Breast epithelium (tissue), 4 donors: ENCODE measurements at regions not wholly inside any gene's neighbourhood (a gene's known extent, or its start where the extent isn't known, plus 50 kb on each side); places are given as distances from the start of the nearest gene placed in this dataset.

ENCODE experiments used
- DNase-seq, 2 donors: peaks; one replicate each; pipeline ENCODE4 v3.0.0-alpha.2; 2019; ENCODE audit warnings: low spot score in 2 of 2
- H3K27ac ChIP-seq, 2 donors: fragments of 200-600 bp; sonication (generic) in 1 of 2; one replicate each; pipeline ENCODE4 v1.5.1; 2016 to 2019; ENCODE audit warnings: mild to moderate bottlenecking in 1 of 2
- H3K27me3 ChIP-seq, 2 donors: fragments of 200-600 bp; sonication (generic) in 1 of 2; one replicate each; pipeline versions ENCODE4 v1.5.1 to v1.6.0; 2017 to 2019; ENCODE audit warnings: control low read depth in 1 of 2, mild to moderate bottlenecking in 1 of 2
- H3K36me3 ChIP-seq: fragments of 200-600 bp; one replicate; pipeline ENCODE4 v1.5.1; 2019
- H3K4me1 ChIP-seq, 2 donors: fragments of 200-600 bp; sonication (generic); one replicate each; pipeline ENCODE4 v1.5.1; 2016 to 2019; ENCODE audit warnings: control low read depth in 1 of 2
- H3K4me3 ChIP-seq, 3 donors: fragments of 200-600 bp; sonication (generic); 1 replicate in 2 of 3; 2 replicates in 1 of 3; pipeline ENCODE4 v1.5.1; 2016 to 2019; ENCODE audit warnings: mild to moderate bottlenecking in 3 of 3, moderate library complexity in 2 of 3
- H3K9me3 ChIP-seq, 2 donors: fragments of 200-600 bp; sonication (generic) in 1 of 2; one replicate each; pipeline ENCODE4 v1.5.1; 2016 to 2019; ENCODE audit warnings: control low read depth in 1 of 2
- POLR2A ChIP-seq: fragments of 450-650 bp; IDR thresholded peaks from one replicate; pipeline ENCODE4 v1.6.1; 2016; ENCODE audit warnings: antibody characterized with exemption, mild to moderate bottlenecking, moderate library complexity
- POLR2AphosphoS5 ChIP-seq, 3 donors: sonication (generic); formaldehyde crosslinking; IDR thresholded peaks; one replicate each; pipeline ENCODE4 v1.6.1; 2017; ENCODE audit warnings: antibody characterized with exemption in 3 of 3
- intact Hi-C: fragments of 100-400 bp; cut with DNase I; formaldehyde crosslinking; loops from one replicate; pipeline ENCODE4 v1.15.1; 2023; ENCODE audit warnings: low total_unique reads
- TF ChIP-seq, protein P1 (sequence below), 3 donors: fragments of 450-650 bp; IDR thresholded peaks; one replicate each; pipeline ENCODE4 v1.5.1; 2016 to 2017; ENCODE audit warnings: antibody characterized with exemption in 3 of 3, mild to moderate bottlenecking in 3 of 3, moderate library complexity in 3 of 3

DNA sequence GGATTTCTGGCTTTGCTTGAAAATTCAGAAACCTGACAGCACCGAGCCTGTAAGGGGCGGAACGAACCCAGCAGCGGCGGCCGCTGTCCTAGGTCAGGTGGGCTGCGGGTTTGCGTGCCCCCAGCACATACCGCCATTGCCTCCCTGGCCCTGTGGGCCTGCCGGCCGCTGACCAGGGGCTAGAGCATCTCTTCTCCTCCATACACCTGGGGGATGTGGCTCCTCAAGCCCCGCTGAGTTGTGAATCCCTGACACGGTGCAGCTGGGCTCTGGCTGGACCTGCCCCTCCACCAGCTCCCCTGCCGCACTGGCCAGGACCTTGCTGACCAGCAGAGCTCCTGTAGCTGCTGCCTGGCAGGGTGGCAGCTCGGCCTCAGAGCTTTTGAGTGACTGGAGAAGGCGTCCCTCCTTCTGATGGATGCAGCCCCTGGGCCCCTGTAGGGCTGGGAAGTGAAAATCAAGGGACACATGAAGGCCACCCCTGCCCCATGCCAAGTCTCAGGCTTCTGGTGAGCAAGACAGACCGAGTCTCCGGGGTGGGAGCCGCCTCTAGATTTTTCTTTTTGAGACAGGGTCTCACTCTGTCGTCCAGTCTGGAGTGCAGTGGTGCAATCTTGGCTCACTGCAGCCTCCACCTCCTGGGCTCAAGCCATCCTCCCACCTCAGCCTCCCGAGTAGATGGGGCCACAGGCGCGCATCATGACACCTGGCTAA, 184.9 kb upstream of the SFSWAP start:
- no peaks in the 10 kb centered on the region for H3K4me1 ChIP-seq
- intact Hi-C loops = no loop called here
- DNase-seq = no peak
- H3K4me3 ChIP-seq = no peak overlapping the region
- H3K36me3 ChIP-seq = no peaks in the 10 kb centered on the region
- TF ChIP-seq, protein P1, sequence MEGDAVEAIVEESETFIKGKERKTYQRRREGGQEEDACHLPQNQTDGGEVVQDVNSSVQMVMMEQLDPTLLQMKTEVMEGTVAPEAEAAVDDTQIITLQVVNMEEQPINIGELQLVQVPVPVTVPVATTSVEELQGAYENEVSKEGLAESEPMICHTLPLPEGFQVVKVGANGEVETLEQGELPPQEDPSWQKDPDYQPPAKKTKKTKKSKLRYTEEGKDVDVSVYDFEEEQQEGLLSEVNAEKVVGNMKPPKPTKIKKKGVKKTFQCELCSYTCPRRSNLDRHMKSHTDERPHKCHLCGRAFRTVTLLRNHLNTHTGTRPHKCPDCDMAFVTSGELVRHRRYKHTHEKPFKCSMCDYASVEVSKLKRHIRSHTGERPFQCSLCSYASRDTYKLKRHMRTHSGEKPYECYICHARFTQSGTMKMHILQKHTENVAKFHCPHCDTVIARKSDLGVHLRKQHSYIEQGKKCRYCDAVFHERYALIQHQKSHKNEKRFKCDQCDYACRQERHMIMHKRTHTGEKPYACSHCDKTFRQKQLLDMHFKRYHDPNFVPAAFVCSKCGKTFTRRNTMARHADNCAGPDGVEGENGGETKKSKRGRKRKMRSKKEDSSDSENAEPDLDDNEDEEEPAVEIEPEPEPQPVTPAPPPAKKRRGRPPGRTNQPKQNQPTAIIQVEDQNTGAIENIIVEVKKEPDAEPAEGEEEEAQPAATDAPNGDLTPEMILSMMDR (IDR thresholded peaks at IDR 0.05) = no peak
- TF ChIP-seq POLR2A (no peak), POLR2AphosphoS5 (IDR thresholded peaks at IDR 0.05) (no peak)
- H3K27ac ChIP-seq = no peak overlapping the region
- H3K9me3 ChIP-seq = no peaks in the 10 kb centered on the region
- H3K27me3 ChIP-seq = peaks cover 0 to 28% of the 10 kb centered on the region in 2 donors

- H3K36me3 ChIP-seq = no peaks in the 10 kb centered on the region
- intact Hi-C loops = no loop called here
- DNase-seq = no peak
- H3K4me1 ChIP-seq = no peaks in the 10 kb centered on the region
- H3K27ac ChIP-seq = no peak overlapping the region
- TF ChIP-seq POLR2AphosphoS5 (IDR thresholded peaks at IDR 0.05) (no peak), POLR2A (no peak)
- TF ChIP-seq, protein P1 (IDR thresholded peaks at IDR 0.05) = no peak
- no peak overlapping the region for H3K4me3 ChIP-seq
- no peaks in the 10 kb centered on the region for H3K9me3 ChIP-seq
- peaks cover 0 to 30% of the 10 kb centered on the region in 2 donors for H3K27me3 ChIP-seq
Observed at GRCh38 chr12:131527092-131527491, 183.8 kb upstream of the SFSWAP start.

DNA sequence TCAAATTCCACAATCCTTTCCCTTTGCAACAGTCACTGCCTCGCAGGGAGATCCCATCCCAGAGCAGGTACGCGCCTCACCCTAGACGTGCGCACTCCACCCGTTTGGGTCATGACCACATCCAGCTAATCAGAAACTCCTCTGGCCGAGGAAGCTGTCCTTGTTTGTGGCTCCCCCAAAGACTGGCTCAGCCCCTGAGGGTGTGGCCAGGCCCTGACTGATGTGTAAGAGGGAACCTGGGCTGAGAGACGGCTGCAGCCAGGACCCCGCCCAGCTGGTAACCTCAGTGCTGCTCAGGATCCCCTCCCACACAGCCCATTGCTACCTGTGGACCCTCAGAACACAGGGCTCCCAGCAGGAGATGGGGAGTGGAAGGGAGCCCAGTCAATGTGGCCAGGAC, 183.2 kb upstream of the SFSWAP start:
- TF ChIP-seq POLR2AphosphoS5 (IDR thresholded peaks at IDR 0.05) (no peak), POLR2A (no peak)
- TF ChIP-seq, protein P1 (IDR thresholded peaks at IDR 0.05) = no peak
- no peaks in the 10 kb centered on the region for H3K36me3 ChIP-seq
- H3K4me1 ChIP-seq = no peaks in the 10 kb centered on the region
- H3K9me3 ChIP-seq = no peaks in the 10 kb centered on the region
- no peak for DNase-seq
- H3K27me3 ChIP-seq = peaks cover 0 to 36% of the 10 kb centered on the region in 2 donors
- intact Hi-C loops = no loop called here
- H3K4me3 ChIP-seq = no peak overlapping the region
- H3K27ac ChIP-seq = no peak overlapping the region

DNA sequence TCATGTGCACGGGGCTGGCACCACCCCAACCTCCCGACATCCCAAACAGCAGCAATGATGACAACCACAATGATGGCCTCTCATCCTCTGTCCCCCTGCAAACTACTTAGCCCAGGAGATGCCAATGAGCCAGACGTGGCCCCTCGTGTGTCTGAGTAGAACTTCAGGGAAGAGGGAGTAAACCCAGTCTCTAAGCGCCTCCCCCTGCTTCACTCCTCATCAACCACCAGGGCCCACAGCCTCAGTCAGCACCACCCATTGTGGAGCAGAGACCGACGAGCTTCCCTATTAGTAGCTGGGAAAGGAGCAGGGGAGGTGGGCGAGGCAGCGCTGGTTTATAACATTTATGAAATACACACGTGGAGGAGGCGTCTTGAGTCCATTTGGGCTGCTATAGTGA, 182.7 kb upstream of the SFSWAP start:
- Histone ChIP-seq H3K27me3 (peaks cover 0 to 40% of the 10 kb centered on the region in 2 donors), H3K4me1 (no peaks in the 10 kb centered on the region), H3K4me3 (no peak overlapping the region), H3K36me3 (no peaks in the 10 kb centered on the region), H3K9me3 (no peaks in the 10 kb centered on the region), H3K27ac (no peak overlapping the region)
- TF ChIP-seq POLR2A (no peak), POLR2AphosphoS5 (IDR thresholded peaks at IDR 0.05) (no peak)
- TF ChIP-seq, protein P1 (IDR thresholded peaks at IDR 0.05) = no peak
- no peak for DNase-seq
- intact Hi-C loops = no loop called here

- Histone ChIP-seq H3K4me3 (no peak overlapping the region), H3K9me3 (no peaks in the 10 kb centered on the region), H3K27me3 (peaks cover 0 to 43% of the 10 kb centered on the region in 2 donors), H3K36me3 (no peaks in the 10 kb centered on the region), H3K27ac (no peak overlapping the region), H3K4me1 (no peaks in the 10 kb centered on the region)
- TF ChIP-seq POLR2A = no peak
- TF ChIP-seq POLR2AphosphoS5 (IDR thresholded peaks at IDR 0.05) = no peak
- TF ChIP-seq, protein P1 (IDR thresholded peaks at IDR 0.05) = no peak
- DNase-seq = no peak
- intact Hi-C loops = no loop called here
Observed at GRCh38 chr12:131528667-131529066, 182.2 kb upstream of the SFSWAP start.
